DND-41 (cell line): ENCODE measurements at regions not wholly inside any gene's neighbourhood (a gene's known extent, or its start where the extent isn't known, plus 50 kb on each side); places are given as distances from the start of the nearest gene placed in this dataset.

Source experiments
- ATAC-seq: fragments of 200-7000 bp; cut with Tn5 transposase; 3 replicates; pipeline ENCODE4 v1.9.1; 2021; ENCODE audit warnings: low read depth; ENCODE audit not compliant: insufficient read depth
- DNase-seq: peaks from one replicate; pipeline ENCODE4 v3.0.0-alpha.2; 2020
- H2AFZ ChIP-seq: 2 replicates; pipeline ENCODE4 v1.6.0; 2012; ENCODE audit warnings: low read depth, low read length
- H3K27ac ChIP-seq: 2 replicates; pipeline ENCODE4 v1.5.1; 2012; ENCODE audit warnings: low read length, inconsistent platforms
- H3K27me3 ChIP-seq: fragments of 200-600 bp; sonication (generic); 2 replicates; pipeline ENCODE4 v1.6.0; 2012; ENCODE audit warnings: low read length, mild to moderate bottlenecking, inconsistent platforms; ENCODE audit not compliant: insufficient read depth, poor library complexity
- H3K36me3 ChIP-seq: 2 replicates; pipeline ENCODE4 v1.5.1; 2012; ENCODE audit warnings: low read length, inconsistent platforms; ENCODE audit not compliant: insufficient read depth
- H3K4me1 ChIP-seq: 2 replicates; pipeline ENCODE4 v1.5.1; 2012; ENCODE audit warnings: mild to moderate bottlenecking, low read length; ENCODE audit not compliant: insufficient read depth
- H3K4me2 ChIP-seq: 2 replicates; pipeline ENCODE4 v1.6.0; 2012; ENCODE audit warnings: mild to moderate bottlenecking, moderate library complexity, low read length, inconsistent platforms; ENCODE audit not compliant: insufficient read depth
- H3K4me3 ChIP-seq, 2 experiments: fragments of 200-600 bp in 1 of 2; shearing (Covaris generic) in 1 of 2; 2 replicates each; pipeline ENCODE4 v1.5.1; 2012 to 2016; ENCODE audit warnings: inconsistent platforms in 2 of 2, low read length in 2 of 2, mild to moderate bottlenecking in 2 of 2, low read depth in 1 of 2, moderate library complexity in 1 of 2
- H3K79me2 ChIP-seq: 2 replicates; pipeline ENCODE4 v1.6.0; 2012; ENCODE audit warnings: low read length, inconsistent platforms; ENCODE audit not compliant: insufficient read depth
- H3K9ac ChIP-seq: 2 replicates; pipeline ENCODE4 v1.6.0; 2012; ENCODE audit warnings: low read depth, mild to moderate bottlenecking, inconsistent platforms, low read length, moderate library complexity
- H3K9me3 ChIP-seq: 2 replicates; pipeline ENCODE4 v1.5.1; 2012; ENCODE audit warnings: low read length, moderate library complexity, mild to moderate bottlenecking, inconsistent platforms; ENCODE audit not compliant: insufficient read depth, severe bottlenecking
- H4K20me1 ChIP-seq: 2 replicates; pipeline ENCODE4 v1.6.0; 2012; ENCODE audit warnings: low read length; ENCODE audit not compliant: insufficient read depth
- EZH2 ChIP-seq: IDR thresholded peaks from 3 replicates; pipeline ENCODE4 v1.6.1; 2012; ENCODE audit warnings: borderline replicate concordance, low read depth, mild to moderate bottlenecking, moderate library complexity, low read length, inconsistent platforms; ENCODE audit not compliant: severe bottlenecking
- TF ChIP-seq, protein P1 (sequence below): IDR thresholded peaks from 2 replicates; pipeline ENCODE4 v1.5.1; 2012; ENCODE audit warnings: borderline replicate concordance, low read length, moderate library complexity, mild to moderate bottlenecking; ENCODE audit not compliant: poor library complexity, severe bottlenecking; ENCODE audit errors: extremely low read depth

DNA sequence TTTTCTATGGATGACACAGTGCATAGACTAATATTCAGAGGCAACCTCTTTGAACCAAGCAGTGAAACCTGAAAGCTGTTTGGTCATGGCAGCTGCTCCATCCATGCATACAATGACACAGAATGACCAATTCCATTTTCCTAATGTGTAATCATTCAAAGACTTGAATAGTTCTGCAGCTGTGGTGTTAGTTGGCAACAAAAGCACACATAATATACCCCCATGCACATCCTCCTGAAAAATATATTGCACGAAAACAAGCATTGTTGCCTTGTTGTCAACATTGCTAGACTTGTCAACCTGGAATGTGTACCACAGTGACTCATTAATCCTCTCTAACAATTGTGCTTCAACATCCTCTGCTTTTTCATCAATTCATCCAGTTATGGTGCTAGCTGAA is 71.0 kb upstream of the SEMA6A start:
- no peak overlapping the region for H3K4me2 ChIP-seq
- no peak overlapping the region for H2AFZ ChIP-seq
- DNase-seq (no peak), ATAC-seq (no peak)
- H3K9me3 ChIP-seq: no peaks in the 10 kb centered on the region
- H3K27ac ChIP-seq: no peak overlapping the region
- H3K9ac ChIP-seq: no peak overlapping the region
- TF ChIP-seq EZH2: no peak
- TF ChIP-seq, protein P1, sequence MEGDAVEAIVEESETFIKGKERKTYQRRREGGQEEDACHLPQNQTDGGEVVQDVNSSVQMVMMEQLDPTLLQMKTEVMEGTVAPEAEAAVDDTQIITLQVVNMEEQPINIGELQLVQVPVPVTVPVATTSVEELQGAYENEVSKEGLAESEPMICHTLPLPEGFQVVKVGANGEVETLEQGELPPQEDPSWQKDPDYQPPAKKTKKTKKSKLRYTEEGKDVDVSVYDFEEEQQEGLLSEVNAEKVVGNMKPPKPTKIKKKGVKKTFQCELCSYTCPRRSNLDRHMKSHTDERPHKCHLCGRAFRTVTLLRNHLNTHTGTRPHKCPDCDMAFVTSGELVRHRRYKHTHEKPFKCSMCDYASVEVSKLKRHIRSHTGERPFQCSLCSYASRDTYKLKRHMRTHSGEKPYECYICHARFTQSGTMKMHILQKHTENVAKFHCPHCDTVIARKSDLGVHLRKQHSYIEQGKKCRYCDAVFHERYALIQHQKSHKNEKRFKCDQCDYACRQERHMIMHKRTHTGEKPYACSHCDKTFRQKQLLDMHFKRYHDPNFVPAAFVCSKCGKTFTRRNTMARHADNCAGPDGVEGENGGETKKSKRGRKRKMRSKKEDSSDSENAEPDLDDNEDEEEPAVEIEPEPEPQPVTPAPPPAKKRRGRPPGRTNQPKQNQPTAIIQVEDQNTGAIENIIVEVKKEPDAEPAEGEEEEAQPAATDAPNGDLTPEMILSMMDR: no peak
- H3K4me1 ChIP-seq: no peaks in the 10 kb centered on the region
- no peaks in the 10 kb centered on the region for H3K79me2 ChIP-seq
- no peaks in the 10 kb centered on the region for H3K36me3 ChIP-seq
- H4K20me1 ChIP-seq: no peaks in the 10 kb centered on the region
- no peaks in the 10 kb centered on the region for H3K27me3 ChIP-seq
- H3K4me3 ChIP-seq: no peak overlapping the region

DNA sequence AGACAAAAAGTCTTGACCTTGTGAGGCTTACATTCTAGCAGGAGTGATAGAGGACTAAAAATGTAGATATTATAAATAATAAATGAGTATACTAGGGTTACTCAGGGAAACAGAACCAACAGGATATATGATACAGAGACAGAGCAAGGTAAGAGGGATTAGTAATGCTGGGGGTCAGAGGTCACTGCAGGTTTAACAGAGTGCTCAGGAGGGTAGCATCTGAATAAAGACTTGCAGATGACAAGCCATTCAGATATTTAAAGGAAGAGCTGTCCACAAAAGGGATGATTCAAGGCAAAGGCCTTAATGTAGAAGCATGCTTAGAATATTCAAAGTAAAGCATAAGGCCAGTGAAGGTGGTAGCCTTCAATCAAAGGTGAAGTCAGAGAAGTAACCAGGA is 65.6 kb upstream of the SEMA6A start:
- TF ChIP-seq, protein P1: no peak
- TF ChIP-seq EZH2: no peak
- H3K4me3 ChIP-seq: no peak overlapping the region
- no peaks in the 10 kb centered on the region for H3K79me2 ChIP-seq
- H3K9me3 ChIP-seq: no peaks in the 10 kb centered on the region
- no peak overlapping the region for H2AFZ ChIP-seq
- H3K9ac ChIP-seq: no peak overlapping the region
- no peaks in the 10 kb centered on the region for H3K36me3 ChIP-seq
- H4K20me1 ChIP-seq: no peaks in the 10 kb centered on the region
- H3K27me3 ChIP-seq: no peaks in the 10 kb centered on the region
- H3K4me1 ChIP-seq: no peaks in the 10 kb centered on the region
- no peak overlapping the region for H3K27ac ChIP-seq
- no peak overlapping the region for H3K4me2 ChIP-seq
- DNase-seq (no peak), ATAC-seq (no peak)

DNA sequence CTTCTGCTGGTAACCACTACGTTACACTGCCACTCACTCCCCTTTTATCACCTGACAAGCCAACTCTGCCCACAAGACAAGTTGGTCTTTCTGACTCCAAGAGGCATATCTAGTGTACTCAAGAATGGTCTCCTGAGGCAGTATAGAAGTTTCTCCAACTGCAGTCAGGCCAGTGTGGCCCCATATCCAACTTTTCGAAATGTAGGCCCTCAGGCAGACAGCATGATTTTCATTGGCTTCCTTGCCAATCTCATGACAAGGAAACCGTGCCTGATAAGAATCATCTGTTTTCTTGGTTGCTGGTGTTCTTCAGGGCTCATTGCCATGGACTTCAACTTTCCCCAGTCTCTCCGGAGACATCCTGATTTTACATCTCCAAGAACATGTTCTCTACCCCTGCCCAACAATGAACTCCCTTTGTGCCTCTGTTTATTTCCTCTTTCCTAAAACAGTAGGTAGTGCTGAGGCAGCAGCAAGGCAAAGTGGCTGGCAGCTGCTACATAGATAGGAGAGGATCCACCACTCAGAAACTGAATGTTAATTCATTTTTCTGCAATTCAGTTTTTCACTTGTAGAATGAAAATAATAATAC is 62.6 kb upstream of the SEMA6A start:
- no peak for DNase-seq
- no peak for ATAC-seq
- Histone ChIP-seq H3K27me3 (no peaks in the 10 kb centered on the region), H3K27ac (no peak overlapping the region), H3K4me3 (no peak overlapping the region), H3K9me3 (no peaks in the 10 kb centered on the region), H4K20me1 (no peaks in the 10 kb centered on the region), H3K4me1 (no peaks in the 10 kb centered on the region), H3K9ac (no peak overlapping the region), H2AFZ (no peak overlapping the region), H3K79me2 (no peaks in the 10 kb centered on the region), H3K4me2 (no peak overlapping the region), H3K36me3 (no peaks in the 10 kb centered on the region)
- TF ChIP-seq, protein P1: no peak
- TF ChIP-seq EZH2: no peak

DNA sequence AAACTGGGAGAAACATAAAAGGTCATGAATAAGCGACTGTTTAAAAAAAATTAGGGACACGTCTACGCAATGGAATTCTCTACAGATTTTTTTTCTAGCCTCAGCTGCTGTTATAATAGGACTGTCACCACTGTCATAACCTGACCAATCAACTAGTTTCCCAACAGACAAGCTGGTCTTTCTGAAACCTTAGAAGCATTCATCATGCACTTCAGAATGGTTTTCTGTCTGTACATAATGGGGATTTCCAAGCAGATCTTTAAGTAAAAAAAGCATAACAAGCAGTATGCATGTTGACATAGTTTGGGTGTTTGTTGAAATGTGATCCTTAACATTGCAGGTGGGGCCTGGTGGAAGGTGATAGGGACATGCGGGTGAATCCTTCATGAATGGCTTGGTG is 58.3 kb upstream of the SEMA6A start:
- DNase-seq (no peak), ATAC-seq (no peak)
- Histone ChIP-seq H3K27me3 (no peaks in the 10 kb centered on the region), H3K9me3 (no peaks in the 10 kb centered on the region), H3K79me2 (no peaks in the 10 kb centered on the region), H3K9ac (no peak overlapping the region), H3K4me1 (no peaks in the 10 kb centered on the region), H4K20me1 (no peaks in the 10 kb centered on the region), H3K4me2 (no peak overlapping the region), H3K36me3 (no peaks in the 10 kb centered on the region), H3K4me3 (no peak overlapping the region), H2AFZ (no peak overlapping the region), H3K27ac (no peak overlapping the region)
- no peak for TF ChIP-seq EZH2
- TF ChIP-seq, protein P1: no peak
